H1 (cell line): ENCODE measurements at regions not wholly inside any gene's neighbourhood (a gene's known extent, or its start where the extent isn't known, plus 50 kb on each side); places are given as distances from the start of the nearest gene placed in this dataset.

Experiments
- CTCF ChIA-PET: fragments of 300-600 bp; sonication (Branson Sonifier 250); formaldehyde crosslinking; loops from one replicate; lab custom pipeline; 2021; ENCODE audit not compliant: partially characterized antibody; lab: Charles Lee
- POLR2A ChIA-PET: fragments of 300-600 bp; sonication (Branson Sonifier 250); formaldehyde crosslinking; loops from one replicate; lab custom pipeline; 2021; ENCODE audit warnings: inconsistent platforms; ENCODE audit not compliant: partially characterized antibody; lab: Charles Lee
- DNase-seq, 2 experiments: peaks; one replicate each; pipeline versions ENCODE4 v3.0.0 to v3.0.0-alpha.2; 2010 to 2022; ENCODE audit warnings: low spot score in 2 of 2, low read depth in 1 of 2, mixed read lengths in 1 of 2
- FAIRE-seq: peaks from 2 replicates; lab custom pipeline; 2011; peaks lifted over from hg19 to GRCh38; lab: Jason Lieb, UNC
- H2AFZ ChIP-seq: 2 replicates; pipeline ENCODE4 v1.8.1; 2012; ENCODE audit warnings: low read length, inconsistent platforms
- H2AK5ac ChIP-seq: 2 replicates; pipeline ENCODE4 v1.6.1; 2013; ENCODE audit warnings: low read depth, low read length
- H2BK120ac ChIP-seq: replicated peaks from 2 replicates; pipeline ENCODE3; 2013; ENCODE audit warnings: low read depth, low read length, inconsistent platforms
- H2BK12ac ChIP-seq: 2 replicates; pipeline ENCODE4 v1.6.1; 2013; ENCODE audit warnings: low read depth, low read length
- H2BK15ac ChIP-seq: 2 replicates; pipeline ENCODE4 v1.6.1; 2013; ENCODE audit warnings: low read length
- H2BK20ac ChIP-seq: 2 replicates; pipeline ENCODE4 v1.6.1; 2013; ENCODE audit warnings: low read length
- H2BK5ac ChIP-seq: 2 replicates; pipeline ENCODE4 v1.6.1; 2013; ENCODE audit warnings: low read depth, low read length
- H3K14ac ChIP-seq: 2 replicates; pipeline ENCODE4 v1.6.1; 2013; ENCODE audit warnings: inconsistent platforms; ENCODE audit not compliant: insufficient read length
- H3K18ac ChIP-seq: 2 replicates; pipeline ENCODE4 v1.6.1; 2013; ENCODE audit warnings: low read length; ENCODE audit errors: extremely low read depth
- H3K23ac ChIP-seq: 2 replicates; pipeline ENCODE4 v1.6.1; 2013; ENCODE audit warnings: inconsistent platforms; ENCODE audit not compliant: insufficient read length
- H3K23me2 ChIP-seq: 2 replicates; pipeline ENCODE4 v1.6.1; 2013; ENCODE audit warnings: low read depth, low read length
- H3K27ac ChIP-seq: 2 replicates; pipeline ENCODE4 v1.6.1; 2011; ENCODE audit warnings: low read depth, low read length, inconsistent platforms
- H3K27me3 ChIP-seq, 4 experiments: replicated peaks in 1 of 4; 1 replicate in 1 of 4; 2 replicates in 3 of 4; pipeline versions ENCODE4 v1.6.1 to v1.8.1; 2011 to 2013; ENCODE audit warnings: low read length in 3 of 4, mild to moderate bottlenecking in 3 of 4, inconsistent platforms in 2 of 4, mixed read lengths in 2 of 4, moderate library complexity in 1 of 4; ENCODE audit not compliant: control insufficient read depth in 3 of 4, insufficient read depth in 3 of 4; ENCODE audit errors: extremely low read depth in 1 of 4
- H3K36me3 ChIP-seq, 4 experiments: 2 replicates each; pipeline versions ENCODE4 v1.6.1 to v1.8.1; 2011 to 2013; ENCODE audit warnings: mild to moderate bottlenecking in 4 of 4, low read length in 3 of 4, moderate library complexity in 2 of 4, control low read depth in 1 of 4, inconsistent platforms in 1 of 4; ENCODE audit not compliant: insufficient read depth in 4 of 4, control insufficient read depth in 2 of 4
- H3K4ac ChIP-seq: replicated peaks from 2 replicates; pipeline ENCODE3; 2013; ENCODE audit warnings: low read length, low read depth, mixed read lengths, inconsistent platforms; ENCODE audit not compliant: insufficient read length
- H3K4me1 ChIP-seq, 4 experiments: replicated peaks in 1 of 4; 1 replicate in 1 of 4; 2 replicates in 3 of 4; pipeline versions ENCODE4 v1.6.1 to v1.8.1; 2011 to 2013; ENCODE audit warnings: low read length in 3 of 4, inconsistent platforms in 2 of 4, mixed read lengths in 1 of 4; ENCODE audit not compliant: insufficient read depth in 4 of 4, control insufficient read depth in 3 of 4
- H3K4me2 ChIP-seq, 2 experiments: 2 replicates each; pipeline versions ENCODE4 v1.6.1 to v1.8.1; 2011 to 2013; ENCODE audit warnings: low read depth in 2 of 2, low read length in 2 of 2, control low read depth in 1 of 2, inconsistent platforms in 1 of 2, mild to moderate bottlenecking in 1 of 2; ENCODE audit not compliant: insufficient read depth in 1 of 2
- H3K4me3 ChIP-seq, 4 experiments: fragments of 200-600, 300-600 bp in 1 of 4; sonication (generic), shearing (Covaris generic), sonication (Bioruptor Twin) in 1 of 4; 2 replicates each; pipeline versions ENCODE4 v1.5.1 to v1.8.1; 2011 to 2016; ENCODE audit warnings: low read length in 4 of 4, low read depth in 3 of 4, control low read depth in 2 of 4, inconsistent platforms in 2 of 4, mild to moderate bottlenecking in 2 of 4, mixed read lengths in 1 of 4, moderate library complexity in 1 of 4; ENCODE audit not compliant: insufficient read depth in 2 of 4; ENCODE audit errors: extremely low read depth in 1 of 4
- H3K56ac ChIP-seq: replicated peaks from 2 replicates; pipeline ENCODE3; 2013; ENCODE audit warnings: low read depth, mild to moderate bottlenecking, mixed read lengths, low read length, inconsistent platforms; ENCODE audit not compliant: insufficient read length
- H3K79me1 ChIP-seq: 2 replicates; pipeline ENCODE4 v1.6.1; 2013; ENCODE audit warnings: low read depth, low read length, control low read depth
- H3K79me2 ChIP-seq, 2 experiments: 2 replicates each; pipeline versions ENCODE4 v1.6.1 to v1.8.1; 2012 to 2013; ENCODE audit warnings: low read length in 2 of 2, mild to moderate bottlenecking in 2 of 2, inconsistent platforms in 1 of 2; ENCODE audit not compliant: insufficient read depth in 2 of 2, control insufficient read depth in 1 of 2
- H3K9ac ChIP-seq, 4 experiments: replicated peaks in 1 of 4; 1 replicate in 1 of 4; 2 replicates in 3 of 4; pipeline versions ENCODE4 v1.6.1 to v1.8.1; 2011 to 2013; ENCODE audit warnings: low read depth in 3 of 4, low read length in 3 of 4, control low read depth in 2 of 4, mild to moderate bottlenecking in 2 of 4, moderate library complexity in 2 of 4, inconsistent platforms in 1 of 4; ENCODE audit errors: extremely low read depth in 1 of 4
- H3K9me3 ChIP-seq, 2 experiments: 2 replicates each; pipeline versions ENCODE4 v1.6.1 to v1.8.1; 2012 to 2013; ENCODE audit warnings: mild to moderate bottlenecking in 2 of 2, moderate library complexity in 2 of 2, control low read depth in 1 of 2, inconsistent platforms in 1 of 2, low read depth in 1 of 2, low read length in 1 of 2, mixed read lengths in 1 of 2; ENCODE audit not compliant: insufficient read depth in 2 of 2
- H4K20me1 ChIP-seq, 2 experiments: replicated peaks in 1 of 2; 2 replicates each; pipeline versions ENCODE3 to v1.8.1; 2011 to 2013; ENCODE audit warnings: inconsistent platforms in 2 of 2, low read length in 2 of 2, mild to moderate bottlenecking in 1 of 2; ENCODE audit not compliant: insufficient read depth in 2 of 2, control insufficient read depth in 1 of 2
- H4K5ac ChIP-seq: 2 replicates; pipeline ENCODE4 v1.6.1; 2013; ENCODE audit warnings: low read length, low read depth, mixed read lengths, inconsistent platforms; ENCODE audit not compliant: insufficient read length
- H4K8ac ChIP-seq: 2 replicates; pipeline ENCODE4 v1.8.0; 2013; ENCODE audit warnings: mild to moderate bottlenecking, moderate library complexity, low read length, inconsistent platforms; ENCODE audit not compliant: insufficient read depth; ENCODE audit errors: extremely low read depth
- H4K91ac ChIP-seq: replicated peaks from 2 replicates; pipeline ENCODE3; 2013; ENCODE audit warnings: low read length, mixed read lengths, inconsistent platforms; ENCODE audit not compliant: insufficient read length
- JUND ChIP-seq: IDR thresholded peaks from 2 replicates; pipeline ENCODE4 v1.6.1; 2011; ENCODE audit warnings: mild to moderate bottlenecking, improper control_type of control experiment, low read length
- PHF8 ChIP-seq: fragments of 200-600 bp; sonication (generic); conservative IDR thresholded peaks from 2 replicates; pipeline ENCODE4 v1.7.1; 2012; ENCODE audit warnings: low read depth, mild to moderate bottlenecking, inconsistent platforms, low read length, moderate library complexity
- RBBP5 ChIP-seq: IDR thresholded peaks from 2 replicates; pipeline ENCODE4 v1.7.1; 2012; ENCODE audit warnings: low read depth, mild to moderate bottlenecking, inconsistent platforms, low read length, moderate library complexity, borderline replicate concordance
- SP2 ChIP-seq: IDR thresholded peaks from 2 replicates; pipeline ENCODE4 v1.6.1; 2012; ENCODE audit warnings: mild to moderate bottlenecking, low read length, inconsistent platforms
- TEAD4 ChIP-seq: IDR thresholded peaks from 2 replicates; pipeline ENCODE4 v1.6.1; 2012; ENCODE audit warnings: low read depth, low read length, inconsistent platforms, mixed read lengths
- WGBS, 2 experiments: shearing (Covaris generic) in 1 of 2; methylation state at CpG; one replicate each; pipeline versions ENCODE4 v1.1.6 to v1.1.7; 2013 to 2015; ENCODE audit warnings: low lambda C conversion rate in 2 of 2, mixed read lengths in 2 of 2, inconsistent platforms in 1 of 2, low coverage in 1 of 2, missing lambda C conversion rate in 1 of 2; ENCODE audit not compliant: insufficient replicate concordance in 2 of 2, insufficient coverage in 1 of 2, insufficient read length in 1 of 2; ENCODE audit errors: extremely low coverage in 1 of 2, missing lambda C conversion rate in 1 of 2; 5-methylcytosine and 5-hydroxymethylcytosine counted together

DNA sequence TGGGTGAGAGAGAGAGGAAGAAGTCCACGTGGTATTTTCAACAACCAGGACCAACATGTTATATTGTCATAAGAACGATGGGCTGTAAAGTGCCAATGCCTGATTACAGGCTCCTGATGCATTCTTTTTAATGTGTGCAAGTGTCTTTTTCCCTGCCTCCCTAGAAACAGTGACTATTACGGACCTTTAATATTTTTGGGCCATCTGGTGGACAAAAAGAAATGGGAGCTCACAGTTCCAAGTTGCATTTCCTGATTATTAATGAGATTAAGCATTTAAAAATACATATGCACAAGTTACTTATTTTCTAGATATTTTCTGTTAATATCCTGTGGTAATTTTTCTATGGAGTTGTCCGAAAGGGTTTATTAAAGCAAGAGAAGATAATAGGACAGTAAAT lies 530.2 kb downstream of the NR2F2 start:
- Histone ChIP-seq H3K4ac (no peak overlapping the region), H3K23ac (no peak overlapping the region), H3K36me3 (no peaks in the 10 kb centered on the region; a peak in 1 of 8 replicates), H2BK120ac (no peak overlapping the region), H2AK5ac (no peak overlapping the region), H3K18ac (no peak overlapping the region), H3K14ac (no peak overlapping the region), H2BK20ac (no peak overlapping the region), H2AFZ (no peak overlapping the region), H3K27me3 (no peaks in the 10 kb centered on the region), H2BK12ac (no peak overlapping the region), H4K8ac (no peak overlapping the region), H3K9me3 (no peaks in the 10 kb centered on the region), H4K91ac (no peak overlapping the region), H3K27ac (no peak overlapping the region), H4K20me1 (no peaks in the 10 kb centered on the region), H3K79me2 (no peaks in the 10 kb centered on the region), H3K56ac (no peak overlapping the region), H4K5ac (no peak overlapping the region), H3K23me2 (no peaks in the 10 kb centered on the region; the same call in 1 of the 2 replicates), H3K9ac (no peak overlapping the region), H3K4me1 (no peaks in the 10 kb centered on the region), H3K79me1 (no peaks in the 10 kb centered on the region), H3K4me3 (no peak overlapping the region), H2BK5ac (no peak overlapping the region), H2BK15ac (no peak overlapping the region), H3K4me2 (no peak overlapping the region)
- 65% methylated on average over 4 of the region's 4 CpGs; no CpG with 5 or more reads in 1 of the 2 experiments for WGBS, 2 experiments
- FAIRE-seq (no peak), DNase-seq (no peak)
- ChIA-PET POLR2A (interaction anchor here (1.3 kb wide), 1 partner anchor 24 kb away, joined by 3 read pairs; no protein-coding TSS in a partner anchor), CTCF (no interaction called here)
- TF ChIP-seq JUND, result no peak
- no peak for TF ChIP-seq PHF8
- no peak for TF ChIP-seq TEAD4
- no peak for TF ChIP-seq SP2
- TF ChIP-seq RBBP5, result no peak
